Hepatocyte (in vitro differentiated cells): ENCODE measurements at regions not wholly inside any gene's neighbourhood (a gene's known extent, or its start where the extent isn't known, plus 50 kb on each side); places are given as distances from the start of the nearest gene placed in this dataset.
A peak's percentile ranks its signal among the peaks of the same experiment; 100 is the strongest.

Experiments used
- DNase-seq: peaks from one replicate; pipeline ENCODE4 v3.0.0-alpha.2; 2016; ENCODE audit warnings: low spot score
- H2AFZ ChIP-seq: fragments of 200-600 bp; sonication (generic); 2 replicates; pipeline ENCODE4 v1.6.0; 2016; ENCODE audit warnings: antibody characterized with exemption, mild to moderate bottlenecking
- H3K27ac ChIP-seq: fragments of 200-600 bp; sonication (generic); 2 replicates; pipeline ENCODE4 v1.5.1; 2016; ENCODE audit warnings: mild to moderate bottlenecking
- H3K27me3 ChIP-seq: fragments of 200-600 bp; sonication (generic); 2 replicates; pipeline ENCODE4 v1.6.1; 2016
- H3K36me3 ChIP-seq: fragments of 200-600 bp; sonication (generic); replicated peaks from 2 replicates; pipeline ENCODE4 v1.5.1; 2016; ENCODE audit warnings: low read depth; ENCODE audit not compliant: insufficient read depth
- H3K4me1 ChIP-seq: fragments of 200-600 bp; sonication (generic); 2 replicates; pipeline ENCODE4 v1.5.1; 2016; ENCODE audit warnings: mild to moderate bottlenecking, moderate library complexity; ENCODE audit not compliant: insufficient read depth
- H3K4me2 ChIP-seq: fragments of 200-600 bp; sonication (generic); 2 replicates; pipeline ENCODE4 v1.6.0; 2016
- H3K4me3 ChIP-seq: fragments of 200-600 bp; sonication (generic); 2 replicates; pipeline ENCODE4 v1.5.1; 2016; ENCODE audit warnings: mild to moderate bottlenecking
- H3K79me2 ChIP-seq: fragments of 200-600 bp; sonication (generic); 2 replicates; pipeline ENCODE4 v1.6.0; 2017; ENCODE audit warnings: mild to moderate bottlenecking
- H3K9me2 ChIP-seq: fragments of 200-600 bp; sonication (generic); replicated peaks from 2 replicates; pipeline ENCODE4 v1.6.0; 2017; ENCODE audit warnings: mild to moderate bottlenecking; ENCODE audit not compliant: insufficient read depth
- H3K9me3 ChIP-seq: fragments of 200-600 bp; sonication (generic); 2 replicates; pipeline ENCODE4 v1.5.1; 2016; ENCODE audit warnings: low read depth, mild to moderate bottlenecking
- H4K20me1 ChIP-seq: fragments of 200-600 bp; sonication (generic); 2 replicates; pipeline ENCODE4 v1.6.0; 2016; ENCODE audit warnings: mild to moderate bottlenecking; ENCODE audit not compliant: insufficient read depth, poor library complexity, severe bottlenecking
- CTCF ChIP-seq: fragments of 200-600 bp; sonication (generic); IDR thresholded peaks from 2 replicates; pipeline ENCODE4 v1.5.1; 2016; ENCODE audit warnings: antibody characterized with exemption, mild to moderate bottlenecking; ENCODE audit not compliant: poor library complexity
- EZH2 ChIP-seq: fragments of 200-600 bp; sonication (generic); IDR thresholded peaks from 2 replicates; pipeline ENCODE4 v1.6.1; 2016; ENCODE audit warnings: antibody characterized with exemption, mild to moderate bottlenecking, borderline replicate concordance
- EZH2phosphoT487 ChIP-seq: fragments of 200-600 bp; sonication (generic); IDR thresholded peaks from one replicate; pipeline ENCODE4 v1.6.1; 2018; ENCODE audit warnings: antibody characterized with exemption, mild to moderate bottlenecking, low read depth, moderate library complexity; ENCODE audit not compliant: unreplicated experiment, severe bottlenecking
- WGBS: methylation state at CpG from one replicate; pipeline ENCODE4 v1.1.6; 2016; ENCODE audit warnings: low lambda C conversion rate; ENCODE audit errors: missing lambda C conversion rate; 5-methylcytosine and 5-hydroxymethylcytosine counted together

- Histone ChIP-seq H3K4me1 (peaks cover 14% of the 10 kb centered on the region), H3K27ac (peak overlapping the region; percentile 91), H3K4me2 (no peak overlapping the region), H3K9me3 (no peaks in the 10 kb centered on the region), H2AFZ (no peak overlapping the region), H3K79me2 (no peaks in the 10 kb centered on the region), H3K9me2 (no peaks in the 10 kb centered on the region), H3K4me3 (no peak overlapping the region), H3K27me3 (no peaks in the 10 kb centered on the region), H4K20me1 (no peaks in the 10 kb centered on the region), H3K36me3 (no peaks in the 10 kb centered on the region)
- no peak for TF ChIP-seq EZH2phosphoT487
- TF ChIP-seq EZH2, result no peak
- TF ChIP-seq CTCF, result no peak
- 64% methylated on average over 2 of the region's 2 CpGs for WGBS
- DNase-seq, result peak; percentile 25
These were observed 67.7 kb upstream of the CPM start for GRCh38 chr12:69000540-69001243.

GRCh38 chr12:69001251-69001650, 68.3 kb upstream of the CPM start:
- peak overlapping the region; percentile 91 for H3K27ac ChIP-seq
- no peak overlapping the region for H3K4me3 ChIP-seq
- peak; percentile 38 for DNase-seq
- no peaks in the 10 kb centered on the region for H3K9me2 ChIP-seq
- no peaks in the 10 kb centered on the region for H3K27me3 ChIP-seq
- no peaks in the 10 kb centered on the region for H4K20me1 ChIP-seq
- H3K36me3 ChIP-seq, result no peaks in the 10 kb centered on the region
- no peaks in the 10 kb centered on the region for H3K9me3 ChIP-seq
- TF ChIP-seq CTCF (no peak), EZH2 (no peak), EZH2phosphoT487 (no peak)
- no peak overlapping the region for H2AFZ ChIP-seq
- H3K79me2 ChIP-seq, result no peaks in the 10 kb centered on the region
- peaks cover 14% of the 10 kb centered on the region for H3K4me1 ChIP-seq
- 68% methylated on average over 3 of the region's 3 CpGs for WGBS
- peak overlapping the region; percentile 42 for H3K4me2 ChIP-seq

- TF ChIP-seq EZH2phosphoT487, result no peak
- no peak for TF ChIP-seq EZH2
- TF ChIP-seq CTCF, result no peak
- H2AFZ ChIP-seq, result no peak overlapping the region
- 47% methylated on average over 4 of the region's 4 CpGs for WGBS
- no peaks in the 10 kb centered on the region for H3K27me3 ChIP-seq
- no peaks in the 10 kb centered on the region for H3K9me2 ChIP-seq
- no peaks in the 10 kb centered on the region for H4K20me1 ChIP-seq
- no peak for DNase-seq
- H3K79me2 ChIP-seq, result no peaks in the 10 kb centered on the region
- H3K4me3 ChIP-seq, result no peak overlapping the region
- no peak overlapping the region for H3K4me2 ChIP-seq
- H3K27ac ChIP-seq, result no peak overlapping the region
- H3K4me1 ChIP-seq, result peaks cover 26% of the 10 kb centered on the region
- no peaks in the 10 kb centered on the region for H3K36me3 ChIP-seq
- no peaks in the 10 kb centered on the region for H3K9me3 ChIP-seq
These were observed 70.0 kb upstream of the CPM start for GRCh38 chr12:69002969-69003368.
